A549 (cell line): ENCODE measurements at regions not wholly inside any gene's neighbourhood (a gene's known extent, or its start where the extent isn't known, plus 50 kb on each side); places are given as distances from the start of the nearest gene placed in this dataset.
A peak's percentile ranks its signal among the peaks of the same experiment; 100 is the strongest.
"Not testable (repeated sequence)": the region's sequence is repeated elsewhere in the genome, so short reads cannot be mapped to it uniquely, and the experiment has no call there.

ENCODE experiments used
- ATAC-seq, 2 experiments: fragments of 200-7000 bp in 1 of 2; fragments of >200 bp in 1 of 2; cut with Nextera tagmentation in 1 of 2; cut with Tn5 transposase in 1 of 2; 3 replicates each; pipeline versions ENCODE4 v1.8.0 to v1.9.1; 2018 to 2020; ENCODE audit warnings: mild to moderate bottlenecking in 1 of 2, moderate library complexity in 1 of 2
- CTCF ChIA-PET: fragments of 300-600 bp; sonication (Branson Sonifier 250); formaldehyde crosslinking; extraction: SDS; loops from one replicate; lab custom pipeline; 2021; ENCODE audit warnings: antibody characterized with exemption, inconsistent platforms; lab: Yijun Ruan, JAX
- POLR2A ChIA-PET: fragments of 350-600 bp; formaldehyde crosslinking; extraction: SDS; loops from one replicate; lab custom pipeline; 2021; ENCODE audit warnings: antibody characterized with exemption, inconsistent platforms; lab: Yijun Ruan, JAX
- DNase-seq, 2 experiments: peaks; one replicate each; pipeline versions ENCODE4 v3.0.0 to v3.0.0-alpha.2; 2011 to 2016; ENCODE audit warnings: low read depth in 1 of 2, low spot score in 1 of 2
- FAIRE-seq: peaks from 2 replicates; lab custom pipeline; 2011; peaks lifted over from hg19 to GRCh38; lab: Jason Lieb, UNC
- H3K27ac ChIP-seq, 2 experiments: fragments of >200 bp; sonication (Bioruptor Twin); formaldehyde crosslinking; 3 replicates each; pipeline ENCODE4 v1.5.1; 2016 to 2017
- H3K4me1 ChIP-seq: fragments of >200 bp; sonication (Bioruptor Twin); formaldehyde crosslinking; 3 replicates; pipeline ENCODE4 v1.6.1; 2016
- H3K4me2 ChIP-seq: fragments of >200 bp; sonication (Bioruptor Twin); formaldehyde crosslinking; 3 replicates; pipeline ENCODE4 v1.6.1; 2016
- H3K4me3 ChIP-seq: fragments of >200 bp; sonication (Bioruptor Twin); formaldehyde crosslinking; 3 replicates; pipeline ENCODE4 v1.5.1; 2016
- H3K9me3 ChIP-seq: fragments of >200 bp; sonication (Bioruptor Twin); formaldehyde crosslinking; 3 replicates; pipeline ENCODE4 v1.6.1; 2016
- CHD4 ChIP-seq: fragments of 200-600 bp; sonication (generic); IDR thresholded peaks from 2 replicates; pipeline ENCODE4 v1.6.1; 2016; ENCODE audit warnings: antibody characterized with exemption, mild to moderate bottlenecking, borderline replicate concordance
- ESRRA ChIP-seq: fragments of 150-350 bp; IDR thresholded peaks from 2 replicates; pipeline ENCODE4 v1.6.1; 2014; ENCODE audit warnings: mild to moderate bottlenecking, low read length, borderline replicate concordance
- FOSB ChIP-seq: fragments of 250-450 bp; sonication (Bioruptor Pico); IDR thresholded peaks from 2 replicates; pipeline ENCODE4 v1.5.0; 2020; ENCODE audit warnings: mild to moderate bottlenecking, moderate library complexity
- HOXB13 ChIP-seq: fragments of 250-450 bp; sonication (Bioruptor Pico); IDR thresholded peaks from 2 replicates; pipeline ENCODE4 v1.5.0; 2020; ENCODE audit warnings: low read depth, mild to moderate bottlenecking, moderate library complexity
- MAFK ChIP-seq: fragments of 450-650 bp; IDR thresholded peaks from 2 replicates; pipeline ENCODE4 v1.6.1; 2014; ENCODE audit not compliant: partially characterized antibody
- POLR2A ChIP-seq: IDR thresholded peaks from 2 replicates; pipeline ENCODE4 v1.6.1; 2012; ENCODE audit warnings: mild to moderate bottlenecking, low read length
- ZFP36 ChIP-seq: fragments of 450-650 bp; IDR thresholded peaks from 2 replicates; pipeline ENCODE4 v1.6.1; 2014; ENCODE audit warnings: borderline replicate concordance; ENCODE audit not compliant: partially characterized antibody
- ZNF302 ChIP-seq: fragments of 250-450 bp; sonication (Bioruptor Pico); IDR thresholded peaks from 2 replicates; pipeline ENCODE4 v1.9.0; 2021; ENCODE audit warnings: inconsistent platforms, mild to moderate bottlenecking, moderate library complexity
- WGBS: methylation state at CpG from one replicate; pipeline ENCODE4 v1.1.6; 2017; ENCODE audit errors: missing lambda C conversion rate; 5-methylcytosine and 5-hydroxymethylcytosine counted together

DNA sequence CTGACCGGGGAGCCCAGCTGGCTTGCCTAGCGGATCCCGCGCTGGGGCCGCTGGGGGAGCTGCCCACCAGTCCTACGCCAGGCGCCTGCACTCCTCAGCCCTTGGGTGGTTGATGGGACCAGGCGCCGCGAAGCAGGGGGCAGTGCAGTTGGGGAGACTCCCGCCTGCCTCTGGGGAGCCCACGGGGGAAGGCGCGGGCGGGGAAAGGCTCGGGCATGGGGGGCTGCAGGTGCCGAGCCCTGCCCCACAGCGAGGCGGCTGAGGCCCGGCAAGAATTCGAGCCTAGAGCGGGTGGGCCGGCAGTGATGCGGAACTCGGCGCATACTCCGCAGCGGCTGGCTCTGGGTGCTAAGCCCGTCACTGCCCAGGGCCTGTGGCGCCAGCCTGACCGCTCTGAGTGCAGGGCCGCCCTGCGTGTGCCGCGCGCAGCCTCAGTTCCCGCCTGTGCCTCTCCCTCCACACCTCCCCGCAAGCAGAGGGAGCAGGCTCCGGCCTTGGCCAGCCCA is 249.1 kb upstream of the TEKT4 start:
- ATAC-seq (no peak), FAIRE-seq (no peak), DNase-seq (no peak)
- POLR2A ChIA-PET = no interaction called here
- Histone ChIP-seq H3K4me1 (no peaks in the 10 kb centered on the region), H3K9me3 (no peaks in the 10 kb centered on the region), H3K27ac (no peak overlapping the region), H3K4me3 (no peak overlapping the region), H3K4me2 (no peak overlapping the region)
- WGBS = 78% methylated on average over 21 of the region's 39 CpGs
- CTCF ChIA-PET = no interaction called here
- TF ChIP-seq POLR2A (no peak), CHD4 (no peak), FOSB (CRISPR knock-in tag) (no peak), HOXB13 (CRISPR knock-in tag) (no peak), ESRRA (no peak), ZFP36 (no peak), ZNF302 (CRISPR knock-in tag) (no peak)

DNA sequence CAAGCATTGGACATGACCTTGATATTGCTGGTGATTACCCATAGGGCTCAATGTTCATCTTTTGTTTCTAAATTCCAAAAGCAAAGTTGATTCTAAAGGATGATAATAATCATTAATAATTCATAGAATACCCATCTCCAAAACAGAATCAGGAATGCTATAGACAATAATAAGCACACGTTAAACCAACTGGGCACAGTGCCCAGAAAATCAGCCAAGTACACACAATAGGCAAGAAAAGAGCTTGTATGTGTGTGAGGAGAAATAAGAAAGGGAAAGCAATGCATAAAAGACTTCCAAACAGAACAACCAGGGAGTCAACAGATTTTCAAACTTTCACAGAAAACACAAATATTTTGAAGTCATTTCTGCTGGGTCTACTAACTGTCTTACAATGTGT is 242.3 kb upstream of the TEKT4 start:
- POLR2A ChIA-PET, H3K9me3 ChIP-seq, H3K4me2 ChIP-seq, FAIRE-seq, CTCF ChIA-PET, H3K27ac ChIP-seq, ATAC-seq, H3K4me1 ChIP-seq, H3K4me3 ChIP-seq, DNase-seq: not testable (repeated sequence)
- 2% methylated on average over 1 of the region's 1 CpG for WGBS

DNA sequence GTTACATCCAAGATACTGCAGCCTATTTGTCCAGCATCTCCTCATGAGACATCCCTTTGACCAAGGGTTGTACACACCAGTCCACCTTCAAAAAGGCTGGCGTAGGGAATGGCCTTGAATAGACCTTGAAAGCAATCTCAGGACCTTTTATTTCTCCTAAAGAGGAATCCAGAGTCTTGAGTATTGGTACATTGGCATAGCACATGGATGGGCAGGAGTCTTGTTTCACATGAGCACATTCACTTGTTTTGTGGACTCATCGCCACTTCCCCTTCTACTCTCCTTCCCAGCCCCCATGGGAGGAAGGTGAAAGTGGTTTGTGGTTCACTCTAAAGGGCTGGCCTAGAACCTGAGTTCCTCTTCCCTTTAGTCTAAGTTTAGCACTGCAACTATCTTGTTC is 229.8 kb upstream of the TEKT4 start:
- POLR2A ChIA-PET, ATAC-seq, H3K4me3 ChIP-seq, H3K9me3 ChIP-seq, H3K4me2 ChIP-seq, DNase-seq, H3K27ac ChIP-seq, CTCF ChIA-PET, H3K4me1 ChIP-seq, FAIRE-seq: not testable (repeated sequence)
- WGBS = 37% methylated on average over 2 of the region's 2 CpGs

DNA sequence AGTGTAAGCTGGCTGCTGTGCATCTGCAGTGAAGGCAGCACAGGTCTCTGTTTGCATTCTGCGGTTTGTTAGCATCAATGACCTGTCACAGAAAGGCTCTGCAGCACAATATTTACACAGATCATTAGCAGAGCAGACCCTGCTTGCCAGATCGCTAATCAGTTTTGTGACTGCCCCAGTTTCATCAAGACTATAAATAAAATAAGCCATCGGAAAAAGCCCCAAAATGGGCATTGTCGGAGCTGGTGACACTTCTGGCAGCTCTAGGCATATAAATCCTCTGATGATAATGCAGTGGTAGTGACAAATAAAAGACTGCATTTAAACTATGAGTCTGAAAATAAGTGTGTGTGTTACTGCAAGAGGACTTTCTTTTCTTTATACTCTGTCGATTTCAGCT is 219.1 kb upstream of the TEKT4 start:
- H3K27ac ChIP-seq, H3K9me3 ChIP-seq, FAIRE-seq, H3K4me2 ChIP-seq, POLR2A ChIA-PET, CTCF ChIA-PET, H3K4me3 ChIP-seq, DNase-seq, H3K4me1 ChIP-seq, ATAC-seq: not testable (repeated sequence)
- WGBS = 39% methylated on average over 5 of the region's 5 CpGs

DNA sequence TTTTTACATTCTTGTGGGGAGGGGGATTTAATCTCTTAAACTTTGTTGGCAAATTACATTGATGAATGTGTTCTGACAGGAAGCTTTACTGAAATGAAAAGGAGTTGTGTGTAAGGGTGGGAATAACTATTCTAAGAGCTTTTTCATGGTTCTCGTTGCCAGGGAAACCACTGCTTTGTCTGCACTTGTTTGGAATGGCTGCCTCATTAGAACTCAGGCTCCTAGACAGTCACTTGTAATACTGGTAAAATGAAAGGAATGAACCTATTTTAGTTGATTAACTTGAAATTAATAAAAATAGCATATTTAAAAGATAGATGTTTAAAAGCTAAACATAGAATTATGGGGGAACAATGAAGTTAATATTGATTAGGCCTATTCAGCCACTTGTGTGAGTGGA is 201.4 kb upstream of the TEKT4 start:
- CTCF ChIA-PET, H3K4me3 ChIP-seq, H3K4me1 ChIP-seq, H3K4me2 ChIP-seq, H3K27ac ChIP-seq, POLR2A ChIA-PET, DNase-seq, FAIRE-seq, H3K9me3 ChIP-seq, ATAC-seq: not testable (repeated sequence)
- WGBS = 14% methylated on average over 1 of the region's 1 CpG

DNA sequence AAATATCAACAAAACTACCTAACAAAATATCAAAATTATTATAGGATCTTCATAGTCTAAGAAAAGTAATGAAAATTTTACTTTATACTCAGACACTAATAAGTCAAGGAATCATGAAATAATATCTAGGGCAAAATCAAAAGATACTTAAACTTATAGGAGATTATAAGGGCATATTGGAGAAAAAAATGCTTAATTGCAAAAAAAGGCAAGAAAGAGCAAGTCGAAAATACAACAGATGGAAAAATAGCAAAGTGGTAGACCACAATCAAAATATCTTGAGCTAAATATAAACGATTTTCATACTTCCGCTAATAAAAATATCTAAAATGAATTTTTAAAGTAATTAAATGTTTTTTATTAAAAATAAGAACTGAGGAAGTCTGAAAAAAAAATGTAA is 177.0 kb upstream of the TEKT4 start:
- TF ChIP-seq MAFK = peak; percentile 58
- H3K9me3 ChIP-seq, H3K4me2 ChIP-seq, H3K4me1 ChIP-seq, H3K4me3 ChIP-seq, CTCF ChIA-PET, ATAC-seq, FAIRE-seq, POLR2A ChIA-PET, DNase-seq, H3K27ac ChIP-seq: not testable (repeated sequence)
- WGBS = 39% methylated on average over 3 of the region's 3 CpGs

DNA sequence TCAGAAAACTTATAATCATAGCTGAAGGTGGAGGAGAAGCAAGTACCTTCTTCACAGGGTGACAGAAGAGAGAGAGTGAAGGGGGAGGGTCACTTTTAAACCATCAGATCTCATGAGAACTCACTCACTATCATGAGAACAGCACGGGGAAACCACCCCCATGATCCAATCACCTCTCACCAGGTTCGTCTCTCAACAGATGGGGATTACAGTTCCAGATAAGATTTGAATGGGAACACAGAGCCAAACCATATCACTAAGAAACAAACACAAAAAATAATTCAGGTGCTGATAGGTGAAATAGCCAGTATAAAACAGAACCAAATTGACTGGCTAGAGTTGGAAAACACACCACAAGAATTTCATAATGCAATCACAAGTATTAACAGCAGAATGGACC is 162.2 kb upstream of the TEKT4 start:
- FAIRE-seq, DNase-seq: not testable (repeated sequence)

More for the DNA sequence above, 162.2 kb upstream of the TEKT4 start:
- POLR2A ChIA-PET, ATAC-seq, H3K4me1 ChIP-seq, CTCF ChIA-PET, H3K27ac ChIP-seq, H3K9me3 ChIP-seq, H3K4me2 ChIP-seq, H3K4me3 ChIP-seq: not testable (repeated sequence)
- 2% methylated on average over 2 of the region's 2 CpGs for WGBS
